H1 (cell line): ENCODE measurements at regions not wholly inside any gene's neighbourhood (a gene's known extent, or its start where the extent isn't known, plus 50 kb on each side); places are given as distances from the start of the nearest gene placed in this dataset.

Experiments
- CTCF ChIA-PET: fragments of 300-600 bp; sonication (Branson Sonifier 250); formaldehyde crosslinking; loops from one replicate; lab custom pipeline; 2021; ENCODE audit not compliant: partially characterized antibody; lab: Charles Lee
- POLR2A ChIA-PET: fragments of 300-600 bp; sonication (Branson Sonifier 250); formaldehyde crosslinking; loops from one replicate; lab custom pipeline; 2021; ENCODE audit warnings: inconsistent platforms; ENCODE audit not compliant: partially characterized antibody; lab: Charles Lee
- DNase-seq, 2 experiments: peaks; one replicate each; pipeline versions ENCODE4 v3.0.0 to v3.0.0-alpha.2; 2010 to 2022; ENCODE audit warnings: low spot score in 2 of 2, low read depth in 1 of 2, mixed read lengths in 1 of 2
- FAIRE-seq: peaks from 2 replicates; lab custom pipeline; 2011; peaks lifted over from hg19 to GRCh38; lab: Jason Lieb, UNC
- H2AFZ ChIP-seq: 2 replicates; pipeline ENCODE4 v1.8.1; 2012; ENCODE audit warnings: low read length, inconsistent platforms
- H2AK5ac ChIP-seq: 2 replicates; pipeline ENCODE4 v1.6.1; 2013; ENCODE audit warnings: low read depth, low read length
- H2BK120ac ChIP-seq: replicated peaks from 2 replicates; pipeline ENCODE3; 2013; ENCODE audit warnings: low read depth, low read length, inconsistent platforms
- H2BK12ac ChIP-seq: 2 replicates; pipeline ENCODE4 v1.6.1; 2013; ENCODE audit warnings: low read depth, low read length
- H2BK15ac ChIP-seq: 2 replicates; pipeline ENCODE4 v1.6.1; 2013; ENCODE audit warnings: low read length
- H2BK20ac ChIP-seq: 2 replicates; pipeline ENCODE4 v1.6.1; 2013; ENCODE audit warnings: low read length
- H2BK5ac ChIP-seq: 2 replicates; pipeline ENCODE4 v1.6.1; 2013; ENCODE audit warnings: low read depth, low read length
- H3K14ac ChIP-seq: 2 replicates; pipeline ENCODE4 v1.6.1; 2013; ENCODE audit warnings: inconsistent platforms; ENCODE audit not compliant: insufficient read length
- H3K18ac ChIP-seq: 2 replicates; pipeline ENCODE4 v1.6.1; 2013; ENCODE audit warnings: low read length; ENCODE audit errors: extremely low read depth
- H3K23ac ChIP-seq: 2 replicates; pipeline ENCODE4 v1.6.1; 2013; ENCODE audit warnings: inconsistent platforms; ENCODE audit not compliant: insufficient read length
- H3K23me2 ChIP-seq: 2 replicates; pipeline ENCODE4 v1.6.1; 2013; ENCODE audit warnings: low read depth, low read length
- H3K27ac ChIP-seq: 2 replicates; pipeline ENCODE4 v1.6.1; 2011; ENCODE audit warnings: low read depth, low read length, inconsistent platforms
- H3K27me3 ChIP-seq, 4 experiments: replicated peaks in 1 of 4; 1 replicate in 1 of 4; 2 replicates in 3 of 4; pipeline versions ENCODE4 v1.6.1 to v1.8.1; 2011 to 2013; ENCODE audit warnings: low read length in 3 of 4, mild to moderate bottlenecking in 3 of 4, inconsistent platforms in 2 of 4, mixed read lengths in 2 of 4, moderate library complexity in 1 of 4; ENCODE audit not compliant: control insufficient read depth in 3 of 4, insufficient read depth in 3 of 4; ENCODE audit errors: extremely low read depth in 1 of 4
- H3K36me3 ChIP-seq, 4 experiments: 2 replicates each; pipeline versions ENCODE4 v1.6.1 to v1.8.1; 2011 to 2013; ENCODE audit warnings: mild to moderate bottlenecking in 4 of 4, low read length in 3 of 4, moderate library complexity in 2 of 4, control low read depth in 1 of 4, inconsistent platforms in 1 of 4; ENCODE audit not compliant: insufficient read depth in 4 of 4, control insufficient read depth in 2 of 4
- H3K4ac ChIP-seq: replicated peaks from 2 replicates; pipeline ENCODE3; 2013; ENCODE audit warnings: low read length, low read depth, mixed read lengths, inconsistent platforms; ENCODE audit not compliant: insufficient read length
- H3K4me1 ChIP-seq, 4 experiments: replicated peaks in 1 of 4; 1 replicate in 1 of 4; 2 replicates in 3 of 4; pipeline versions ENCODE4 v1.6.1 to v1.8.1; 2011 to 2013; ENCODE audit warnings: low read length in 3 of 4, inconsistent platforms in 2 of 4, mixed read lengths in 1 of 4; ENCODE audit not compliant: insufficient read depth in 4 of 4, control insufficient read depth in 3 of 4
- H3K4me2 ChIP-seq, 2 experiments: 2 replicates each; pipeline versions ENCODE4 v1.6.1 to v1.8.1; 2011 to 2013; ENCODE audit warnings: low read depth in 2 of 2, low read length in 2 of 2, control low read depth in 1 of 2, inconsistent platforms in 1 of 2, mild to moderate bottlenecking in 1 of 2; ENCODE audit not compliant: insufficient read depth in 1 of 2
- H3K4me3 ChIP-seq, 4 experiments: fragments of 200-600, 300-600 bp in 1 of 4; sonication (generic), shearing (Covaris generic), sonication (Bioruptor Twin) in 1 of 4; 2 replicates each; pipeline versions ENCODE4 v1.5.1 to v1.8.1; 2011 to 2016; ENCODE audit warnings: low read length in 4 of 4, low read depth in 3 of 4, control low read depth in 2 of 4, inconsistent platforms in 2 of 4, mild to moderate bottlenecking in 2 of 4, mixed read lengths in 1 of 4, moderate library complexity in 1 of 4; ENCODE audit not compliant: insufficient read depth in 2 of 4; ENCODE audit errors: extremely low read depth in 1 of 4
- H3K56ac ChIP-seq: replicated peaks from 2 replicates; pipeline ENCODE3; 2013; ENCODE audit warnings: low read depth, mild to moderate bottlenecking, mixed read lengths, low read length, inconsistent platforms; ENCODE audit not compliant: insufficient read length
- H3K79me1 ChIP-seq: 2 replicates; pipeline ENCODE4 v1.6.1; 2013; ENCODE audit warnings: low read depth, low read length, control low read depth
- H3K79me2 ChIP-seq, 2 experiments: 2 replicates each; pipeline versions ENCODE4 v1.6.1 to v1.8.1; 2012 to 2013; ENCODE audit warnings: low read length in 2 of 2, mild to moderate bottlenecking in 2 of 2, inconsistent platforms in 1 of 2; ENCODE audit not compliant: insufficient read depth in 2 of 2, control insufficient read depth in 1 of 2
- H3K9ac ChIP-seq, 4 experiments: replicated peaks in 1 of 4; 1 replicate in 1 of 4; 2 replicates in 3 of 4; pipeline versions ENCODE4 v1.6.1 to v1.8.1; 2011 to 2013; ENCODE audit warnings: low read depth in 3 of 4, low read length in 3 of 4, control low read depth in 2 of 4, mild to moderate bottlenecking in 2 of 4, moderate library complexity in 2 of 4, inconsistent platforms in 1 of 4; ENCODE audit errors: extremely low read depth in 1 of 4
- H3K9me3 ChIP-seq, 2 experiments: 2 replicates each; pipeline versions ENCODE4 v1.6.1 to v1.8.1; 2012 to 2013; ENCODE audit warnings: mild to moderate bottlenecking in 2 of 2, moderate library complexity in 2 of 2, control low read depth in 1 of 2, inconsistent platforms in 1 of 2, low read depth in 1 of 2, low read length in 1 of 2, mixed read lengths in 1 of 2; ENCODE audit not compliant: insufficient read depth in 2 of 2
- H4K20me1 ChIP-seq, 2 experiments: replicated peaks in 1 of 2; 2 replicates each; pipeline versions ENCODE3 to v1.8.1; 2011 to 2013; ENCODE audit warnings: inconsistent platforms in 2 of 2, low read length in 2 of 2, mild to moderate bottlenecking in 1 of 2; ENCODE audit not compliant: insufficient read depth in 2 of 2, control insufficient read depth in 1 of 2
- H4K5ac ChIP-seq: 2 replicates; pipeline ENCODE4 v1.6.1; 2013; ENCODE audit warnings: low read length, low read depth, mixed read lengths, inconsistent platforms; ENCODE audit not compliant: insufficient read length
- H4K8ac ChIP-seq: 2 replicates; pipeline ENCODE4 v1.8.0; 2013; ENCODE audit warnings: mild to moderate bottlenecking, moderate library complexity, low read length, inconsistent platforms; ENCODE audit not compliant: insufficient read depth; ENCODE audit errors: extremely low read depth
- H4K91ac ChIP-seq: replicated peaks from 2 replicates; pipeline ENCODE3; 2013; ENCODE audit warnings: low read length, mixed read lengths, inconsistent platforms; ENCODE audit not compliant: insufficient read length
- GABPA ChIP-seq: IDR thresholded peaks from 2 replicates; pipeline ENCODE4 v1.6.1; 2011; ENCODE audit warnings: mild to moderate bottlenecking, low read length, moderate library complexity, borderline replicate concordance; ENCODE audit not compliant: insufficient read depth
- NRF1 ChIP-seq: IDR thresholded peaks from 2 replicates; pipeline ENCODE4 v1.6.1; 2011; ENCODE audit warnings: mild to moderate bottlenecking, low read depth, low read length, improper control_type of control experiment
- SIN3A ChIP-seq, 2 experiments: IDR thresholded peaks in 1 of 2; conservative IDR thresholded peaks in 1 of 2; 2 replicates each; pipeline ENCODE4 v1.6.1; 2011 to 2012; ENCODE audit warnings: low read length in 2 of 2, improper control_type of control experiment in 1 of 2, low read depth in 1 of 2, mild to moderate bottlenecking in 1 of 2
- SIX5 ChIP-seq: IDR thresholded peaks from 2 replicates; pipeline ENCODE4 v1.6.1; 2011; ENCODE audit warnings: mild to moderate bottlenecking, low read depth, low read length
- WGBS, 2 experiments: shearing (Covaris generic) in 1 of 2; methylation state at CpG; one replicate each; pipeline versions ENCODE4 v1.1.6 to v1.1.7; 2013 to 2015; ENCODE audit warnings: low lambda C conversion rate in 2 of 2, mixed read lengths in 2 of 2, inconsistent platforms in 1 of 2, low coverage in 1 of 2, missing lambda C conversion rate in 1 of 2; ENCODE audit not compliant: insufficient replicate concordance in 2 of 2, insufficient coverage in 1 of 2, insufficient read length in 1 of 2; ENCODE audit errors: extremely low coverage in 1 of 2, missing lambda C conversion rate in 1 of 2; 5-methylcytosine and 5-hydroxymethylcytosine counted together

- Histone ChIP-seq H3K27ac (no peak overlapping the region), H3K79me2 (no peaks in the 10 kb centered on the region), H3K4me1 (no peaks in the 10 kb centered on the region), H2BK20ac (no peak overlapping the region), H3K18ac (no peak overlapping the region), H3K56ac (no peak overlapping the region), H3K9ac (no peak overlapping the region), H3K14ac (no peak overlapping the region), H3K23me2 (no peaks in the 10 kb centered on the region), H3K79me1 (no peaks in the 10 kb centered on the region), H4K91ac (no peak overlapping the region), H4K5ac (no peak overlapping the region), H2BK15ac (no peak overlapping the region), H3K23ac (no peak overlapping the region), H2BK12ac (no peak overlapping the region), H3K4ac (no peak overlapping the region), H3K4me2 (no peak overlapping the region), H3K4me3 (no peak overlapping the region), H2AFZ (no peak overlapping the region), H3K9me3 (no peaks in the 10 kb centered on the region), H3K36me3 (no peaks in the 10 kb centered on the region), H4K8ac (no peak overlapping the region), H4K20me1 (no peaks in the 10 kb centered on the region), H3K27me3 (no peaks in the 10 kb centered on the region), H2BK120ac (no peak overlapping the region), H2AK5ac (no peak overlapping the region), H2BK5ac (no peak overlapping the region)
- CTCF ChIA-PET, result interaction anchor here (0.7 kb wide), 1 partner anchor 165 kb away, joined by 3 read pairs; no protein-coding TSS in a partner anchor
- 93% methylated on average over 1 of the region's 1 CpG; no CpG with 5 or more reads in 1 of the 2 experiments for WGBS, 2 experiments
- DNase-seq (no peak), FAIRE-seq (no peak)
- POLR2A ChIA-PET, result no interaction called here
- TF ChIP-seq SIN3A (conservative IDR thresholded peaks at IDR 0.05 in 1 of 2, IDR thresholded peaks at IDR 0.05 in 1 of 2; ENCODE audit: low read depth in 1 of 2, low read length in 2 of 2), result no peak
- TF ChIP-seq GABPA, result no peak
- TF ChIP-seq SIX5, result no peak
- TF ChIP-seq NRF1, result no peak
Measured at GRCh38 chr1:233547726-233548125, 66.2 kb upstream of the KCNK1 start.
